Mesodermal cell (in vitro differentiated cells): ENCODE measurements at regions not wholly inside any gene's neighbourhood (a gene's known extent, or its start where the extent isn't known, plus 50 kb on each side); places are given as distances from the start of the nearest gene placed in this dataset.

Source experiments
- H3K27ac ChIP-seq: 2 replicates; pipeline ENCODE4 v1.7.0; 2013; ENCODE audit warnings: mild to moderate bottlenecking, low read depth, low read length, moderate library complexity; ENCODE audit not compliant: severe bottlenecking
- H3K36me3 ChIP-seq: 2 replicates; pipeline ENCODE4 v1.7.1; 2013; ENCODE audit warnings: mild to moderate bottlenecking, low read length, moderate library complexity; ENCODE audit not compliant: control insufficient read depth, insufficient read depth
- H3K4me1 ChIP-seq: one replicate; pipeline ENCODE4 v1.7.1; 2013; ENCODE audit warnings: mild to moderate bottlenecking, low read length; ENCODE audit not compliant: insufficient read depth, control insufficient read depth, poor library complexity, severe bottlenecking
- H3K4me3 ChIP-seq: 2 replicates; pipeline ENCODE4 v1.7.0; 2013; ENCODE audit warnings: low read length, control low read depth, mild to moderate bottlenecking; ENCODE audit not compliant: insufficient read depth, poor library complexity, severe bottlenecking; ENCODE audit errors: extremely low read depth
- H3K9me3 ChIP-seq: 2 replicates; pipeline ENCODE4 v1.7.1; 2013; ENCODE audit warnings: mild to moderate bottlenecking, low read length, moderate library complexity; ENCODE audit not compliant: control insufficient read depth
- WGBS, 2 experiments: methylation state at CpG; one replicate each; pipeline ENCODE4 v1.1.5; 2013; ENCODE audit warnings: missing lambda C conversion rate in 2 of 2; ENCODE audit not compliant: insufficient coverage in 2 of 2; 5-methylcytosine and 5-hydroxymethylcytosine counted together

DNA sequence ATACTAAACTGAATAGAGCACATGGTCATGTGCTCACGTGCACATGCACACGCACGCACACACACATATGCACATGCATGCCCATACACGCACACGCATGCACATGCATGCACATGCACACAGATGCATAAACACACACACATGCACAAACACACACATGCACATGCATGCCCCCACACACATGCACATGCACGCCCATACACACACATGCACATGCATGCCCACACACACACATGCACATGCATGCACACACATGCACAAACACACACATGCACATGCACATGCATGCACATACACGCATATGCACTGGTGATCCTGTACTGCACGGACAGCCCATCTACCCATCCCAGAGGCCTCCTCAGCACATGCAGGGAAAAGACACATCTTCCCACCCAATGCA lies 426.6 kb downstream of the OCA2 start:
- no peaks in the 10 kb centered on the region for H3K36me3 ChIP-seq
- 90 to 94% methylated on average over 8 of the region's 8 CpGs for WGBS, 2 experiments
- H3K4me1 ChIP-seq = no peaks in the 10 kb centered on the region
- no peaks in the 10 kb centered on the region for H3K9me3 ChIP-seq
- H3K27ac ChIP-seq = no peak overlapping the region
- no peak overlapping the region for H3K4me3 ChIP-seq

DNA sequence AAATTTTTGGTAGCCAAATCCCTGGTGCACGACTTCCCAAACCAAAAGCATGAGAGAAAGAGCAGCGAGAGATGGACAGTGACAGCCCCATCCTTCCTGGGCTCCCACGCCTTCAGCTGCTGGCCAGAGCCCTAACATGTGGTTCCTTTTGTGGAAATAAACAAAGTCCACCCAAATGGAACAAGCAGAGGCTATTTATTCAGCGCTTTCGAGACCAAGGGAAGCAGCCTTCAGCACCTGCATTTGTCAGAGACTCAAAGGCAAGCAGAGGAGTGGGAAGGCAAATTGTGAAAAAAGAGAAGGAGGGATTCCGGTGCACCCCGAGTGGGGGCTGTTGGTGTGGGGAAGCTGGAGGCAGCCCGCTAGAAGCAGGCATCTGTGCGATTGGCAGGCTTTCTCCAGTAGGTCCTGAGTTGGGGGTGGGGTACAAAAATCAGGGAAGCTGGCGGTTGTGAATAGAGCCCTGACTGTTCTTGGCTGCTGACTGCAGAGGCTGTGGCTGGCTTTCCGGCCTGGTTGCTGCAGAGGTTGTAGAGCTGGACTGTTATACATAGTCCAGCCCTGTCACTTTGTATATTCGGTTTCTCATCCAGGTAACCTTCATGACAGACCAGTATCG lies 427.2 kb downstream of the OCA2 start:
- WGBS, 2 experiments = 86 to 90% methylated on average over 11 to 13 of the region's 13 CpGs

GRCh38 chr15:27670486-27671209 lies 428.5 kb downstream of the OCA2 start:
- no peaks in the 10 kb centered on the region for H3K9me3 ChIP-seq
- H3K36me3 ChIP-seq = no peaks in the 10 kb centered on the region
- H3K27ac ChIP-seq = no peak overlapping the region
- no peaks in the 10 kb centered on the region for H3K4me1 ChIP-seq
- 81 to 94% methylated on average over 7 to 8 of the region's 11 CpGs for WGBS, 2 experiments
- no peak overlapping the region for H3K4me3 ChIP-seq

More for the DNA sequence above, 427.2 kb downstream of the OCA2 start:
- Histone ChIP-seq H3K27ac (no peak overlapping the region), H3K4me1 (no peaks in the 10 kb centered on the region), H3K9me3 (no peaks in the 10 kb centered on the region), H3K4me3 (no peak overlapping the region), H3K36me3 (no peaks in the 10 kb centered on the region)

DNA sequence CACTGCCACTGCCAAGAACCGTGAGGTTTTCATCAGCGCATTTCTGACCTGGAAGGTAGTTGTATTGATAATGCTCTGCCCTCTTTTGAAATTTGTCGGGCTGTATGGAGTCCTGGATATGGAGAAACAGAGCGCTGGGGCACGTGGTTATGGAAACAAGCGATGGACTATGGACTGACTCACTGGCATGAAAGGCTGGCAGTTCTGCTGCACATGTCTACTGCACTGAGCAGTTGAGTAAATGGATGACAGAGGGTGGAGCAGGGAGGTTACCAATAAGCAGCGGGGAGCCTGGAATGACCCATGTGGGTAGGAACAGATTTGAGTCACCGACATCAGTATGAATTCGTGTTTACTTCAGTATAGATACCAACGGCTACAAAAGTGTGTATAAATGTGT lies 429.5 kb downstream of the OCA2 start:
- H3K4me1 ChIP-seq = no peaks in the 10 kb centered on the region
- no peaks in the 10 kb centered on the region for H3K36me3 ChIP-seq
- 89 to 94% methylated on average over 9 to 10 of the region's 10 CpGs for WGBS, 2 experiments
- H3K9me3 ChIP-seq = no peaks in the 10 kb centered on the region
- no peak overlapping the region for H3K27ac ChIP-seq
- H3K4me3 ChIP-seq = no peak overlapping the region

GRCh38 chr15:27668471-27669220 lies 430.5 kb downstream of the OCA2 start:
- no peak overlapping the region for H3K4me3 ChIP-seq
- no peaks in the 10 kb centered on the region for H3K9me3 ChIP-seq
- H3K36me3 ChIP-seq = no peaks in the 10 kb centered on the region
- no peaks in the 10 kb centered on the region for H3K4me1 ChIP-seq
- WGBS, 2 experiments = 86 to 96% methylated on average over 7 to 9 of the region's 9 CpGs
- H3K27ac ChIP-seq = no peak overlapping the region

DNA sequence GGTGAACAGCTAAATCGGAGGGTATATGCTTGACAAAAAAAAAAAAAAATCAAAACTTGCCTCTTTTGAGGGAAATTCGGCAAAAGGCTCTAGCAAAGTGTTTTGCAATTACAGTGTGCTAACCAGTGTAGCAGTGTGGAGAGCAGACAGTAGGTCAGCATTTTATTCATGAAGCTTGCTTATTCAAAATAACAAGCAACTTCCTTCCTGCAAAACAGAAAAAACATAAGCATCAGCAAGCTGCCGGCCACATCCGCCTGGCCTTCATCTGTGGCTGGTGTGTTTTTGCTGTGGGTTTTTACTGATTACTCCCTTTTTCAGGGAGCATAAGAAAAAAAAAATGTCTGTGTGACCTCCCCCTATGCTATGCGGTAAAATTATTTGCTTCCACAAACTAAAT lies 434.1 kb downstream of the OCA2 start:
- H3K4me3 ChIP-seq = no peak overlapping the region
- no peaks in the 10 kb centered on the region for H3K36me3 ChIP-seq
- H3K4me1 ChIP-seq = no peaks in the 10 kb centered on the region
- WGBS, 2 experiments = 83 to 94% methylated on average over 2 to 3 of the region's 5 CpGs
- no peak overlapping the region for H3K27ac ChIP-seq
- no peaks in the 10 kb centered on the region for H3K9me3 ChIP-seq

- no peak overlapping the region for H3K4me3 ChIP-seq
- no peaks in the 10 kb centered on the region for H3K9me3 ChIP-seq
- H3K27ac ChIP-seq = no peak overlapping the region
- no peaks in the 10 kb centered on the region for H3K4me1 ChIP-seq
- H3K36me3 ChIP-seq = no peaks in the 10 kb centered on the region
Observed at GRCh38 chr15:27662892-27663291, 436.2 kb downstream of the OCA2 start.

DNA sequence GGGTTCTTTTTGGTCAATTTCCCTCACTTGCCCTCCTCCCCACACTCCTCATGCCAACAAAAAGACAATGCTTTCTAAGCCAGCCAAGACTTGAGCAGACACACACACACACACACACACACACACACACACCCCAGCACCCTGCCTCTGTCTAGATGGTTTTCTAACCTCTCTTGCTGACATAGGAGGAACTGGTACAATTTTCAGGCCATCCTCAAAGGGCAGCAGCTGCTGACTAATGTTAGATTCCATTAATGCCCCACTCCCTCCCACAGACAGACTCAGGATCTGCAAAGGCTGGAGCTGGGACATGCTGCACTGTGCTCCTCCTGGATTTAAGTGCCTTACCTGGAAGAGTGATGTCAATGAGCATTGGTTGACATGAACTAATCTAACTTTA lies 438.4 kb downstream of the OCA2 start:
- no peak overlapping the region for H3K4me3 ChIP-seq
- H3K27ac ChIP-seq = no peak overlapping the region
- H3K4me1 ChIP-seq = no peaks in the 10 kb centered on the region
- no peaks in the 10 kb centered on the region for H3K36me3 ChIP-seq
- no peaks in the 10 kb centered on the region for H3K9me3 ChIP-seq

- H3K27ac ChIP-seq = no peak overlapping the region
- 91 to 94% methylated on average over 16 to 24 of the region's 29 CpGs for WGBS, 2 experiments
- no peaks in the 10 kb centered on the region for H3K4me1 ChIP-seq
- H3K4me3 ChIP-seq = no peak overlapping the region
- H3K9me3 ChIP-seq = no peaks in the 10 kb centered on the region
- no peaks in the 10 kb centered on the region for H3K36me3 ChIP-seq
Observed at GRCh38 chr15:27656296-27656987, 442.7 kb downstream of the OCA2 start.

- Histone ChIP-seq H3K27ac (no peak overlapping the region), H3K4me1 (no peaks in the 10 kb centered on the region), H3K36me3 (no peaks in the 10 kb centered on the region), H3K4me3 (no peak overlapping the region), H3K9me3 (no peaks in the 10 kb centered on the region)
- WGBS, 2 experiments = 100% methylated on average over 1 of the region's 4 CpGs; no CpG with 5 or more reads in 1 of the 2 experiments
Observed at GRCh38 chr15:27655056-27655455, 444.1 kb downstream of the OCA2 start.
